Left lung (tissue), 4 donors: ENCODE measurements at regions not wholly inside any gene's neighbourhood (a gene's known extent, or its start where the extent isn't known, plus 50 kb on each side); places are given as distances from the start of the nearest gene placed in this dataset.

Experiments
- ATAC-seq: fragments of 200-7000 bp; cut with Tn5 transposase; one replicate; pipeline ENCODE4 v1.9.1; 2020; ENCODE audit warnings: moderate library complexity
- DNase-seq, 4 donors: peaks; one replicate each; pipeline ENCODE4 v3.0.0-alpha.2; 2013 to 2020
- H3K27ac ChIP-seq, 2 donors: fragments of 200-600 bp; sonication (generic) in 1 of 2; one replicate each; pipeline versions ENCODE4 v1.5.0 to v1.8.0; 2020 to 2021
- H3K27me3 ChIP-seq, 2 donors: fragments of 200-600 bp; sonication (generic) in 1 of 2; one replicate each; pipeline versions ENCODE4 v1.5.0 to v1.8.0; 2020 to 2021
- H3K36me3 ChIP-seq, 2 donors: fragments of 200-600 bp; sonication (generic) in 1 of 2; one replicate each; pipeline versions ENCODE4 v1.5.0 to v1.8.0; 2020 to 2021
- H3K4me1 ChIP-seq, 2 donors: fragments of 200-600 bp; one replicate each; pipeline ENCODE4 v1.8.0; 2021
- H3K4me3 ChIP-seq, 2 donors: fragments of 200-600 bp; sonication (generic) in 1 of 2; one replicate each; pipeline versions ENCODE4 v1.5.0 to v1.8.0; 2020 to 2021; ENCODE audit warnings: mild to moderate bottlenecking in 1 of 2
- H3K9me3 ChIP-seq, 2 donors: fragments of 200-600 bp; sonication (generic) in 1 of 2; one replicate each; pipeline versions ENCODE4 v1.5.0 to v1.8.0; 2020 to 2021
- CTCF ChIP-seq, 2 donors: fragments of 200-600 bp; sonication (generic) in 1 of 2; IDR thresholded peaks; one replicate each; pipeline versions ENCODE4 v1.5.0 to v1.8.0; 2021; ENCODE audit warnings: antibody characterized with exemption in 2 of 2
- intact Hi-C, 2 donors: fragments of 100-400 bp; cut with DNase I; formaldehyde crosslinking; loops; one replicate each; pipeline versions ENCODE4 v1.11.2 to v1.14.2; 2022
- donor health status: DM: no; HTN: yes; CAD: no.
- donor health status: DM: no; HTN: no; CAD: no.

- Histone ChIP-seq H3K27ac (no peak overlapping the region), H3K4me3 (no peak overlapping the region), H3K27me3 (no peaks in the 10 kb centered on the region), H3K9me3 (no peaks in the 10 kb centered on the region), H3K36me3 (no peaks in the 10 kb centered on the region), H3K4me1 (no peaks in the 10 kb centered on the region)
- intact Hi-C loops: no loop called here
- no peak for TF ChIP-seq CTCF (IDR thresholded peaks at IDR 0.05)
- DNase-seq (peak in 1 of 4 donors; percentile 5), ATAC-seq (no peak)
These were observed 1048.7 kb upstream of the NUDT12 start for GRCh38 chr5:104611135-104611767.

- ATAC-seq (no peak), DNase-seq (no peak)
- H3K4me1 ChIP-seq: no peaks in the 10 kb centered on the region
- TF ChIP-seq CTCF (IDR thresholded peaks at IDR 0.05): no peak
- no peak overlapping the region for H3K4me3 ChIP-seq
- H3K27me3 ChIP-seq: no peaks in the 10 kb centered on the region
- intact Hi-C loops: no loop called here
- H3K27ac ChIP-seq: no peak overlapping the region
- no peaks in the 10 kb centered on the region for H3K36me3 ChIP-seq
- peaks cover 0 to 12% of the 10 kb centered on the region in 2 donors for H3K9me3 ChIP-seq
These were observed 1043.8 kb upstream of the NUDT12 start for GRCh38 chr5:104606258-104606829.

GRCh38 chr5:104599726-104600125, 1037.1 kb upstream of the NUDT12 start:
- TF ChIP-seq CTCF (IDR thresholded peaks at IDR 0.05): no peak
- Histone ChIP-seq H3K4me3 (no peak overlapping the region), H3K4me1 (no peaks in the 10 kb centered on the region), H3K36me3 (no peaks in the 10 kb centered on the region), H3K27ac (no peak overlapping the region), H3K27me3 (no peaks in the 10 kb centered on the region), H3K9me3 (peaks cover 0 to 30% of the 10 kb centered on the region in 2 donors)
- no peak for DNase-seq
- ATAC-seq: no peak
- intact Hi-C loops: no loop called here

- Histone ChIP-seq H3K27me3 (no peaks in the 10 kb centered on the region), H3K9me3 (peaks cover 0 to 42% of the 10 kb centered on the region in 2 donors), H3K4me3 (no peak overlapping the region), H3K36me3 (no peaks in the 10 kb centered on the region), H3K27ac (no peak overlapping the region), H3K4me1 (no peaks in the 10 kb centered on the region)
- intact Hi-C loops: no loop called here
- TF ChIP-seq CTCF (IDR thresholded peaks at IDR 0.05): no peak
- ATAC-seq (no peak), DNase-seq (no peak)
These were observed 1035.7 kb upstream of the NUDT12 start for GRCh38 chr5:104598285-104598684.

- H3K9me3 ChIP-seq: peaks cover 0 to 34% of the 10 kb centered on the region in 2 donors
- no peaks in the 10 kb centered on the region for H3K27me3 ChIP-seq
- H3K4me3 ChIP-seq: no peak overlapping the region
- DNase-seq (no peak), ATAC-seq (no peak)
- intact Hi-C loops: no loop called here
- no peaks in the 10 kb centered on the region for H3K36me3 ChIP-seq
- no peak overlapping the region for H3K27ac ChIP-seq
- TF ChIP-seq CTCF (IDR thresholded peaks at IDR 0.05): no peak
- H3K4me1 ChIP-seq: no peaks in the 10 kb centered on the region
These were observed 1032.3 kb upstream of the NUDT12 start for GRCh38 chr5:104594850-104595249.
